Skeletal muscle satellite cell (primary cell): ENCODE measurements at regions not wholly inside any gene's neighbourhood (a gene's known extent, or its start where the extent isn't known, plus 50 kb on each side); places are given as distances from the start of the nearest gene placed in this dataset.
"Not testable (repeated sequence)": the region's sequence is repeated elsewhere in the genome, so short reads cannot be mapped to it uniquely, and the experiment has no call there.

Experiments
- H3K27me3 ChIP-seq: 2 replicates; pipeline ENCODE4 v1.7.0; 2013; ENCODE audit warnings: low read length; ENCODE audit not compliant: control insufficient read depth, insufficient read depth
- H3K36me3 ChIP-seq: 2 replicates; pipeline ENCODE4 v1.7.0; 2013; ENCODE audit warnings: mild to moderate bottlenecking, control low read depth, low read length; ENCODE audit not compliant: insufficient read depth
- H3K4me1 ChIP-seq: 2 replicates; pipeline ENCODE4 v1.7.0; 2013; ENCODE audit warnings: low read length; ENCODE audit not compliant: control insufficient read depth, insufficient read depth
- H3K4me2 ChIP-seq: 2 replicates; pipeline ENCODE4 v1.7.0; 2013; ENCODE audit warnings: mild to moderate bottlenecking, low read length
- H3K4me3 ChIP-seq: 2 replicates; pipeline ENCODE4 v1.7.0; 2013; ENCODE audit warnings: low read length
- H3K9ac ChIP-seq: 2 replicates; pipeline ENCODE4 v1.7.0; 2013; ENCODE audit warnings: mild to moderate bottlenecking, low read depth, low read length, moderate library complexity
- H3K9me3 ChIP-seq: replicated peaks from 2 replicates; pipeline ENCODE4 v1.7.0; 2013; ENCODE audit warnings: mild to moderate bottlenecking, control low read depth, low read length

DNA sequence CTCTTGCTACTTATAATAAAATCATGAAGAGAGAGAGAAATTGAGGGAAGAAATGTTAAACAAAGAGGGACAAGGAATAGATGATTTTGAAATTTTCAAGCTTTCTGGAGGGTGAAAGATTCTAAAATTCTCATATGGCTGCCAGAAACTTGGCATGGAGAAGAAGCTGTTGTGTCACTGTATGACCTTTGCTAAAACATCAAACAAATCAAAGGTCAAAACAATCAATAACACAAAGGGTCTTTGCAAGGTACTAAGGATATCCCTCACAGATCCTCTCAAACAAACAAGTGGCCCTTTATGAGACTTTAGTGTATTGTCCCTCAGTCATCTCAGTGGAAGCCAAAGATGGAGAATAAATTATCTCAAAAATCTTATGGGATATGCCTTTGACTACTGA, 1039.2 kb upstream of the MIR17HG start:
- Histone ChIP-seq H3K4me1 (no peaks in the 10 kb centered on the region), H3K9me3 (no peaks in the 10 kb centered on the region), H3K9ac (no peak overlapping the region), H3K4me2 (no peak overlapping the region), H3K27me3 (no peaks in the 10 kb centered on the region), H3K36me3 (no peaks in the 10 kb centered on the region), H3K4me3 (no peak overlapping the region)

DNA sequence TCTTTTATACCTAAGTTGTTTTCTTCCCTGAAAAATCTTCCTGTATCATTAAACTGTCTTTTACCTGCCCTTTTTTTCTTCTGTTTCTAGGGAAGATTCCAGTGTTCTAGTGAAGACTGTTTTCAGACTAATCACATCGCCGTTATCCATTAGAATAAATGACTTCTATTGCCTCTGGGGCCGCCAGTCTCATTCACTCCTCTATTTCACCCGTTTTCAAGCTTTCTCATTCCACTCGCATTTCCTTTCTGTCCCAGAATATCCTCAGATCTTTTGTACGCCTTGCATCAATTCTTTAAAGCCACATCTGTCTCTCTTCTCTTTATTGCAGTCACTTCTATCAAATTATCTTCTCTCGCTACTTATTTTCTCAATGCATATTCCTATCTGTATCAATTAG, 1035.6 kb upstream of the MIR17HG start:
- Histone ChIP-seq H3K4me3 (no peak overlapping the region), H3K9me3 (no peaks in the 10 kb centered on the region), H3K27me3 (no peaks in the 10 kb centered on the region), H3K9ac (no peak overlapping the region), H3K36me3 (no peaks in the 10 kb centered on the region), H3K4me2 (no peak overlapping the region), H3K4me1 (no peaks in the 10 kb centered on the region)

DNA sequence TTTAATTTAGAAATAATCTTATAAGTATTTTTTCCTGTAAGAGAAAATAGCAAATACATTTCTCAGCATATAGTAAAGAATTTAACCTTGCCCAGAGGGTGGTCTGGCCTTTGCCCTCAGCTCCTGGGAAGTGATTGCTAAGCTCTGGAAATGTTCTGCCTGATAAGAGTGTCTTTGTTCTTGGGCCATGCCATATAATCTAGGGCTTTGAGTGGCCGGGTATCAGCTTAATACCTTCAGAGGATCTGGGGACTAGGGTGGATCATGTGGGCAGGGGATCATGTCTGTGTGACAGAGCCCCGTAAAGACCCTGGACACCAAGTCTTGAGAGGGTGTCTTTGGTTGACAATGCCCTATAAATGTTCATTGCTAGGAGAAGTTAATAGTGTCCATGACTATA, 1032.4 kb upstream of the MIR17HG start:
- no peaks in the 10 kb centered on the region for H3K4me1 ChIP-seq
- H3K4me3 ChIP-seq, result no peak overlapping the region
- no peak overlapping the region for H3K4me2 ChIP-seq
- no peaks in the 10 kb centered on the region for H3K36me3 ChIP-seq
- no peaks in the 10 kb centered on the region for H3K27me3 ChIP-seq
- no peak overlapping the region for H3K9ac ChIP-seq
- no peaks in the 10 kb centered on the region for H3K9me3 ChIP-seq

GRCh38 chr13:90320664-90321063, 1026.8 kb upstream of the MIR17HG start:
- no peak overlapping the region for H3K4me3 ChIP-seq
- H3K9ac ChIP-seq, result no peak overlapping the region
- no peaks in the 10 kb centered on the region for H3K4me1 ChIP-seq
- H3K4me2 ChIP-seq, result no peak overlapping the region
- no peaks in the 10 kb centered on the region for H3K27me3 ChIP-seq
- H3K9me3 ChIP-seq, result no peaks in the 10 kb centered on the region
- H3K36me3 ChIP-seq, result no peaks in the 10 kb centered on the region

DNA sequence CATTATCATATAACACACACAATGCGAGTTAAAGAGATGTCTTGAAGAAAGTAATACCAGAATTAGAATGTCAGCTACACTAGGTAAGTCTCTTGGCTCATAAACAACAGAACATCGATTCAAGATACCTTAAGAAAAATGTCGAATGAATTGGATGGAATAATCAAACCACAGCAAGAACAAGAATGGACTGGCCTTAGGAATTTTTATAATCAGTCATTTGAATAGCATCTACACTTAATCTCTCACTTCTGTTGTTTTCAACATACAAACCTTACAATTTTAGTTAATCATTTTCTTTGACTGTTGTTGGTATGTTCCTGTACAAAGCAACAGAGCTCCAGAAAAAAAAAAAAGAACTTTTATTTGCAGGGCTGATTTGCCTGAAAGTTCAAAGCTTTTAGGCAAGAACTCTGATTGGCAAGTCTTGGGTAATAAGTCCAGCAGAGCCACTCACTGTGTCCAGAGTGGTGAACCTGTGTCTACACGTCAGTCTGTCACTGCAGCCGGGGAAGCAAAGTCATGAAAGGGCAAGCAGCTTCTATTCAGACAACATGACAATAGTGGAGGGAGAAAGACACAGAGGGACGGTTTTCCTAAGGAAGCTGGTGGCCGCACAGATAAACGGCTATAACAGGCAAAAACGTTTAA, 1026.1 kb upstream of the MIR17HG start:
- H3K36me3 ChIP-seq, result no peaks in the 10 kb centered on the region

GRCh38 chr13:90329641-90330040, 1017.8 kb upstream of the MIR17HG start:
- H3K27me3 ChIP-seq, result no peaks in the 10 kb centered on the region
- H3K9ac ChIP-seq, result no peak overlapping the region
- no peak overlapping the region for H3K4me3 ChIP-seq
- H3K36me3 ChIP-seq, result no peaks in the 10 kb centered on the region
- H3K4me1 ChIP-seq, result no peaks in the 10 kb centered on the region
- H3K9me3 ChIP-seq, result no peaks in the 10 kb centered on the region
- no peak overlapping the region for H3K4me2 ChIP-seq

More for the DNA sequence above, 1026.1 kb upstream of the MIR17HG start:
- Histone ChIP-seq H3K27me3 (no peaks in the 10 kb centered on the region), H3K9me3 (no peaks in the 10 kb centered on the region), H3K9ac (no peak overlapping the region), H3K4me2 (no peak overlapping the region), H3K4me1 (no peaks in the 10 kb centered on the region), H3K4me3 (no peak overlapping the region)

GRCh38 chr13:90331974-90332373, 1015.5 kb upstream of the MIR17HG start:
- no peaks in the 10 kb centered on the region for H3K36me3 ChIP-seq
- no peak overlapping the region for H3K9ac ChIP-seq
- H3K4me2 ChIP-seq, result no peak overlapping the region
- no peaks in the 10 kb centered on the region for H3K4me1 ChIP-seq
- H3K4me3 ChIP-seq, result no peak overlapping the region
- no peaks in the 10 kb centered on the region for H3K9me3 ChIP-seq
- H3K27me3 ChIP-seq, result no peaks in the 10 kb centered on the region

DNA sequence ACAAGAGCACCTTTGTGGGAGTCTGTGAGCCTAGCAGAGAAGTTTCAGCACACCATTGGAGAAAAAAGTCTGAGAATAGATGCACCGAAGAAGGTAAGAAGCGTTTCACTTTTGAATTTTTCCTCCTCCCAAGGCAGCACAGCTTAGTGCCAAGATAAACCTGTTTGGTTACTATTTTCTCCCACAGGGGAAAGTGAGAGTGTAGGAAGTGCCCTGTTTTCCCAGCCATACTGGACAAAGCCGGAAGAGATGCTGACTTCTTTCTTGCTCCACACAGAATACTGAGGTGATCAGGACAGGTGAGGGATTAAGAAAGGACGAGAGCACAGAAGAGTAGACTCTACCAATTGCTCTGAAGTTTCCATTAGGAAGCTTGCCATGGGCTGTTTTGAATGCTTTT, 1011.0 kb upstream of the MIR17HG start:
- Histone ChIP-seq H3K4me1 (no peaks in the 10 kb centered on the region), H3K9me3 (no peaks in the 10 kb centered on the region), H3K9ac (no peak overlapping the region), H3K4me2 (no peak overlapping the region), H3K27me3 (no peaks in the 10 kb centered on the region), H3K4me3 (no peak overlapping the region), H3K36me3 (no peaks in the 10 kb centered on the region)

DNA sequence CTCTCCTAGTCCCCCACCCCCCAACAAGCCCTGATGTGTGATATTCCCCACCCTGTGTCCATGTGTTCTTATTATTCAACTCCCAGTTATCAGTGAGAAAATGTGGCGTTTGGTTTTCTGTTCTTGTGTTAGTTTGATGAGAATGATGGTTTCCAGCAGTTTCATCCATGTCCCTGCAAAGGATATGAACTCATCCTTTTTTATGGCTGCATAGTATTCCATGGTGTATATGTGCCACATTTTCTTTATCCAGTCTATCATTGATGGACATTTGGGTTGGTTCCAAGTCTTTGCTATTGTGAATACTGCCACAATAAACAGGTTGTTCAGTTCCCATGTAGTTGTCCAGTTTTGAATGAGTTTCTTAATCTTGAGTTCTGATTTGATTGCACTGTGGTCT, 1006.1 kb upstream of the MIR17HG start:
- H3K9me3 ChIP-seq, H3K9ac ChIP-seq, H3K4me2 ChIP-seq, H3K4me3 ChIP-seq, H3K27me3 ChIP-seq, H3K36me3 ChIP-seq, H3K4me1 ChIP-seq: not testable (repeated sequence)

DNA sequence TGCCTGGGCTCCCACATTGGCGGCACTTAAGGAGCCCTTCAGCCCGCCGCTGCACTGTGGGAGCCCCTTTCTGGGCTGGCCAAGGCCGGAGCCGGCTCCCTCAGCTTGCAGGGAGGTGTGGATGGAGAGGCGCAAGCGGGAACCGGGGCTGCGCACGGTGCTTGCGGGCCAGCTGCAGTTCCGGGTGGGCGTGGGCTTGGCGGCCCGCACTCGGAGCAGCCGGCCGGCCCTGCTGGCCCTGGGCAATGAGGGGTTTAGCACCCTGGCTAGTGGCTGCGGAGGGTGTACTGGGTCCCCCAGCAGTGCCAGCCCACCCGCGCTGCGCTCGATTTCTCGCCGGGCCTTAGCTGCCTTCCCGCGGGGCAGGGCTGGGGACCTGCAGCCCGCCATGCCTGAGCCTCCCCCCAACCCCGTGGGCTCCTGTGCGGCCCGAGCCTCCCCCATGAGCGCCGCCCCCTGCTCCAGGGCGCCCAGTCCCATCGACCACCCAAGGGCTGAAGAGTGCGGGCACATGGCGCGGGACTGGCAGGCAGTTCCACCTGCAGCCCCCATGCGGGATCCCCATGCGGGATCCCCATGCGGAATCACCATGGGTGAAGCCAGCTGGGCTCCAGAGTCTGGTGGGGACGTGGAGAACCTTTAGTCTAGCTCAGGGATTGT, 998.9 kb upstream of the MIR17HG start:
- H3K4me1 ChIP-seq, H3K36me3 ChIP-seq, H3K9ac ChIP-seq, H3K4me2 ChIP-seq, H3K4me3 ChIP-seq, H3K27me3 ChIP-seq, H3K9me3 ChIP-seq: not testable (repeated sequence)

- no peaks in the 10 kb centered on the region for H3K27me3 ChIP-seq
- no peak overlapping the region for H3K4me2 ChIP-seq
- H3K9me3 ChIP-seq, result no peaks in the 10 kb centered on the region
- no peak overlapping the region for H3K9ac ChIP-seq
- H3K36me3 ChIP-seq, result no peaks in the 10 kb centered on the region
- H3K4me3 ChIP-seq, result no peak overlapping the region
- H3K4me1 ChIP-seq, result no peaks in the 10 kb centered on the region
Measured at GRCh38 chr13:90352763-90353162, 994.7 kb upstream of the MIR17HG start.

GRCh38 chr13:90355162-90355751, 992.2 kb upstream of the MIR17HG start:
- no peak overlapping the region for H3K9ac ChIP-seq
- H3K4me3 ChIP-seq, result no peak overlapping the region
- H3K27me3 ChIP-seq, result no peaks in the 10 kb centered on the region
- no peak overlapping the region for H3K4me2 ChIP-seq
- H3K36me3 ChIP-seq, result no peaks in the 10 kb centered on the region
- no peaks in the 10 kb centered on the region for H3K4me1 ChIP-seq
- H3K9me3 ChIP-seq, result no peaks in the 10 kb centered on the region
